KBM-7 (cell line): ENCODE measurements at regions not wholly inside any gene's neighbourhood (a gene's known extent, or its start where the extent isn't known, plus 50 kb on each side); places are given as distances from the start of the nearest gene placed in this dataset.
"Not testable (repeated sequence)": the region's sequence is repeated elsewhere in the genome, so short reads cannot be mapped to it uniquely, and the experiment has no call there.

Experiments
- DNase-seq: peaks from one replicate; pipeline ENCODE4 v3.0.0-alpha.2; 2015
- in situ Hi-C: fragments of 300-500 bp; cut with MboI; formaldehyde crosslinking; loops from 2 replicates; pipeline ENCODE4 v1.14.3; 2020; ENCODE audit warnings: low sequenced_read_pairs, low pct_unique_long_range_greater_than_20kb, mixed read lengths

GRCh38 chr14:59138576-59138975 is 49.9 kb upstream of the DAAM1 start:
- DNase-seq = not testable (repeated sequence)
- in situ Hi-C loops = loop anchor here (25.0 kb wide), 1 partner anchor 299 kb away; no protein-coding TSS in a partner anchor
